ENCODE measurements at regions not wholly inside any gene's neighbourhood (a gene's known extent, or its start where the extent isn't known, plus 50 kb on each side); places are given as distances from the start of the nearest gene placed in this dataset.

- Histone ChIP-seq H3K27ac (ENCODE audit: insufficient read depth, low read depth, low read length) (no peak overlapping the region), H3K4me2 (ENCODE audit: insufficient read depth, low read length) (no peak overlapping the region), H3K36me3 (ENCODE audit: control insufficient read depth in 2 of 2, extremely low read depth in 1 of 2, insufficient read depth in 2 of 2, low read length in 2 of 2) (no peaks in the 10 kb centered on the region), H2AFZ (ENCODE audit: low read depth, low read length) (no peak overlapping the region), H3K9ac (replicated peaks; ENCODE audit: extremely low read depth, insufficient read depth, low read length) (no peak overlapping the region), H3K4me1 (ENCODE audit: control insufficient read depth, extremely low read depth, insufficient read depth, low read length) (no peaks in the 10 kb centered on the region), H3K79me2 (ENCODE audit: control insufficient read depth, insufficient read depth, low read length) (no peaks in the 10 kb centered on the region), H3K9me3 (replicated peaks; ENCODE audit: control insufficient read depth, insufficient read depth, low read length) (no peaks in the 10 kb centered on the region), H4K20me1 (replicated peaks; ENCODE audit: control insufficient read depth, extremely low read depth, insufficient read depth, low read length) (no peaks in the 10 kb centered on the region), H3K9me1 (replicated peaks; ENCODE audit: control insufficient read depth, extremely low read depth, insufficient read depth, low read length) (no peaks in the 10 kb centered on the region), H3K27me3 (ENCODE audit: control insufficient read depth in 2 of 2, insufficient read depth in 2 of 2, low read length in 2 of 2) (no peaks in the 10 kb centered on the region), H3K4me3 (replicated peaks in 1 of 3; ENCODE audit: insufficient read depth in 1 of 3, low read depth in 1 of 3, low read length in 3 of 3) (no peak overlapping the region)
- dilution Hi-C loops (cut with MboI; ENCODE audit: extremely low pct_ligation_motif_present, low sequenced_read_pairs) (no loop called here), intact Hi-C loops (cut with micrococcal nuclease) (no loop called here)
- ChIA-PET CTCF (interaction anchor here (0.7 kb wide), 1 partner anchor 8 kb away, joined by 3 read pairs; no protein-coding TSS in a partner anchor), POLR2A (no interaction called here)
- BruUV-seq (replicated peaks), result no TSS peak
- no peak for DNase-seq (ENCODE audit: low read depth, low spot score)
- TF ChIP-seq EZH2 (IDR thresholded peaks at IDR 0.05; ENCODE audit: borderline replicate concordance, low read depth, low read length, severe bottlenecking), result no peak
- no peak for TF ChIP-seq CTCF (IDR thresholded peaks at IDR 0.05; ENCODE audit: extremely low read depth in 1 of 2, insufficient read depth in 1 of 2, low read depth in 1 of 2, low read length in 2 of 2)
- TF ChIP-seq FOS (IDR thresholded peaks at IDR 0.05; ENCODE audit: borderline replicate concordance, insufficient read depth, low read length), result no peak
- TF ChIP-seq POLR2A (IDR thresholded peaks at IDR 0.05; ENCODE audit: low read depth, low read length), result no peak
- TF ChIP-seq MYC (IDR thresholded peaks at IDR 0.05; ENCODE audit: low read depth, low read length), result no peak
- no peak for TF ChIP-seq JUN (IDR thresholded peaks at IDR 0.05; ENCODE audit: borderline replicate concordance, insufficient read depth, insufficient read length, low read depth)
- TF ChIP-seq POLR2AphosphoS5 (IDR thresholded peaks at IDR 0.05; ENCODE audit: insufficient read depth, low read depth, low read length), result no peak
- FAIRE-seq, result no peak
Measured at GRCh38 chr17:79434215-79434614, 176.6 kb downstream of the RBFOX3 start.

DNA sequence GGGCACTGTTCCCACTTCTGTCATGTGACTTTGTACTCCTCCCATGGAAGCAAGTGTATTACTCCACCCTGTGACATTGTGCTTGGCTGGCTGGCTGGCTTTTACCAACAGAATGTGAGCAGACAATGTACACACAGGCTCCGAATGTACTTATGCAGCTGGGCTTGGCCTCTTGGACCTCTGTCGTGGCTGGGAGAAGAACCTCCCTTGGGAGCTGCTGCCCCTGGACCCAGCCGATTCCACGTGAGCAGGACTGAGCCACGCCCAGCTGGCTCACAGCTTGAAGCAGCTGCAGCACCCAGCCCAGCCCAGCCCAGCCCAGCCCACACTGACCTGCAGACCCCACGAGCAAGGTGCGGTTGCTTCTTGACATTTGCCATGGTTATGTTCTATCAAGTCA, 177.5 kb downstream of the RBFOX3 start:
- FAIRE-seq (no peak), DNase-seq (ENCODE audit: low read depth, low spot score) (no peak)
- Histone ChIP-seq H3K4me1 (ENCODE audit: control insufficient read depth, extremely low read depth, insufficient read depth, low read length) (no peaks in the 10 kb centered on the region), H3K9me3 (replicated peaks; ENCODE audit: control insufficient read depth, insufficient read depth, low read length) (no peaks in the 10 kb centered on the region), H2AFZ (ENCODE audit: low read depth, low read length) (no peak overlapping the region), H3K36me3 (ENCODE audit: control insufficient read depth in 2 of 2, extremely low read depth in 1 of 2, insufficient read depth in 2 of 2, low read length in 2 of 2) (no peaks in the 10 kb centered on the region), H3K79me2 (ENCODE audit: control insufficient read depth, insufficient read depth, low read length) (no peaks in the 10 kb centered on the region), H3K9me1 (replicated peaks; ENCODE audit: control insufficient read depth, extremely low read depth, insufficient read depth, low read length) (no peaks in the 10 kb centered on the region), H3K4me2 (ENCODE audit: insufficient read depth, low read length) (no peak overlapping the region), H3K27ac (ENCODE audit: insufficient read depth, low read depth, low read length) (no peak overlapping the region), H4K20me1 (replicated peaks; ENCODE audit: control insufficient read depth, extremely low read depth, insufficient read depth, low read length) (no peaks in the 10 kb centered on the region), H3K9ac (replicated peaks; ENCODE audit: extremely low read depth, insufficient read depth, low read length) (no peak overlapping the region), H3K4me3 (replicated peaks in 1 of 3; ENCODE audit: insufficient read depth in 1 of 3, low read depth in 1 of 3, low read length in 3 of 3) (no peak overlapping the region), H3K27me3 (ENCODE audit: control insufficient read depth in 2 of 2, insufficient read depth in 2 of 2, low read length in 2 of 2) (no peaks in the 10 kb centered on the region)
- dilution Hi-C loops (cut with MboI; ENCODE audit: extremely low pct_ligation_motif_present, low sequenced_read_pairs), result no loop called here
- TF ChIP-seq FOS (IDR thresholded peaks at IDR 0.05; ENCODE audit: borderline replicate concordance, insufficient read depth, low read length) (no peak), MYC (IDR thresholded peaks at IDR 0.05; ENCODE audit: low read depth, low read length) (no peak), POLR2AphosphoS5 (IDR thresholded peaks at IDR 0.05; ENCODE audit: insufficient read depth, low read depth, low read length) (no peak), EZH2 (IDR thresholded peaks at IDR 0.05; ENCODE audit: borderline replicate concordance, low read depth, low read length, severe bottlenecking) (no peak), JUN (IDR thresholded peaks at IDR 0.05; ENCODE audit: borderline replicate concordance, insufficient read depth, insufficient read length, low read depth) (no peak), GATA2 (IDR thresholded peaks at IDR 0.05; ENCODE audit: insufficient read depth, insufficient read length, low read depth, low read length) (no peak), CTCF (IDR thresholded peaks at IDR 0.05; ENCODE audit: extremely low read depth in 1 of 2, insufficient read depth in 1 of 2, low read depth in 1 of 2, low read length in 2 of 2) (no peak), POLR2A (IDR thresholded peaks at IDR 0.05; ENCODE audit: low read depth, low read length) (no peak)
- TF ChIP-seq, protein P1, sequence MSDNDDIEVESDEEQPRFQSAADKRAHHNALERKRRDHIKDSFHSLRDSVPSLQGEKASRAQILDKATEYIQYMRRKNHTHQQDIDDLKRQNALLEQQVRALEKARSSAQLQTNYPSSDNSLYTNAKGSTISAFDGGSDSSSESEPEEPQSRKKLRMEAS (IDR thresholded peaks at IDR 0.05; ENCODE audit: insufficient read depth, insufficient read length), result no peak
- ChIA-PET CTCF (interaction anchor here (0.7 to 1.1 kb wide), 2 partner anchors 9 to 10 kb away, joined by 3 read pairs; no protein-coding TSS in a partner anchor), POLR2A (no interaction called here)
- intact Hi-C loops (cut with micrococcal nuclease), result no loop called here
- no TSS peak for BruUV-seq (replicated peaks)
